GM12878 (cell line): ENCODE measurements at regions not wholly inside any gene's neighbourhood (a gene's known extent, or its start where the extent isn't known, plus 50 kb on each side); places are given as distances from the start of the nearest gene placed in this dataset.
A peak's percentile ranks its signal among the peaks of the same experiment; 100 is the strongest.

ENCODE experiments used
- ATAC-seq: fragments of 200-7000 bp; cut with Tn5 transposase; 3 replicates; pipeline ENCODE4 v1.9.1; 2020; ENCODE audit warnings: mild to moderate bottlenecking, moderate library complexity
- BruUV-seq: library from RNA; stranded (reverse); fragments of 400-500 nt; replicated peaks from 2 replicates; lab custom pipeline; 2021; lab: Mats Ljungman, UMichigan
- CTCF ChIA-PET: fragments of 300-600 bp; sonication (Branson Sonifier 250); formaldehyde crosslinking; extraction: SDS; loops from one replicate; lab custom pipeline; 2021; ENCODE audit warnings: inconsistent platforms; lab: Yijun Ruan, JAX
- POLR2A ChIA-PET: fragments of 350-600 bp; formaldehyde crosslinking; extraction: SDS; loops from one replicate; lab custom pipeline; 2021; ENCODE audit warnings: inconsistent platforms; lab: Charles Lee
- RAD21 ChIA-PET: fragments of 300-600 bp; sonication (Branson Sonifier 250); formaldehyde crosslinking; loops from one replicate; lab custom pipeline; 2023; ENCODE audit warnings: antibody characterized with exemption; ENCODE audit not compliant: unreplicated experiment; lab: Charles Lee
- SMC1A ChIA-PET: fragments of 300-600 bp; sonication (Branson Sonifier 250); formaldehyde crosslinking; loops from one replicate; lab custom pipeline; 2023; ENCODE audit not compliant: unreplicated experiment, uncharacterized antibody; lab: Charles Lee
- DNase-seq: peaks from one replicate; pipeline ENCODE4 v3.0.0-alpha.2; 2011; ENCODE audit warnings: low read depth, low spot score
- FAIRE-seq: peaks from 3 replicates; lab custom pipeline; 2011; peaks lifted over from hg19 to GRCh38; lab: Jason Lieb, UNC
- H2AFZ ChIP-seq: 2 replicates; pipeline ENCODE4 v1.6.0; 2011; ENCODE audit warnings: low read depth, low read length, control low read depth; ENCODE audit not compliant: control insufficient read depth
- H3K27ac ChIP-seq: 2 replicates; pipeline ENCODE4 v1.5.1; 2011; ENCODE audit warnings: control low read depth; ENCODE audit not compliant: control insufficient read depth, insufficient read depth
- H3K27me3 ChIP-seq, 2 experiments: replicated peaks in 1 of 2; 2 replicates each; pipeline versions ENCODE4 v1.6.0 to v1.6.1; 2011; ENCODE audit warnings: low read length in 1 of 2; ENCODE audit not compliant: control insufficient read depth in 2 of 2, insufficient read depth in 2 of 2
- H3K36me3 ChIP-seq, 2 experiments: 2 replicates each; pipeline ENCODE4 v1.5.1; 2011; ENCODE audit warnings: low read length in 1 of 2; ENCODE audit not compliant: control insufficient read depth in 2 of 2, insufficient read depth in 2 of 2
- H3K4me1 ChIP-seq: 2 replicates; pipeline ENCODE4 v1.6.1; 2011; ENCODE audit warnings: mild to moderate bottlenecking, low read length, moderate library complexity, mixed read lengths; ENCODE audit not compliant: control insufficient read depth, insufficient read depth
- H3K4me2 ChIP-seq: 2 replicates; pipeline ENCODE4 v1.6.0; 2011; ENCODE audit warnings: control low read depth; ENCODE audit not compliant: control insufficient read depth, insufficient read depth
- H3K4me3 ChIP-seq: fragments of 200-600 bp; sonication (generic); 2 replicates; pipeline ENCODE4 v1.5.1; 2016
- H3K79me2 ChIP-seq: 2 replicates; pipeline ENCODE4 v1.6.0; 2011; ENCODE audit warnings: low read length; ENCODE audit not compliant: control insufficient read depth, insufficient read depth
- H3K9ac ChIP-seq: 2 replicates; pipeline ENCODE4 v1.8.0; 2011; ENCODE audit warnings: low read length, control low read depth, mixed read lengths; ENCODE audit not compliant: control insufficient read depth, insufficient read depth
- H3K9me3 ChIP-seq: replicated peaks from 3 replicates; pipeline ENCODE4 v1.5.1; 2011; ENCODE audit warnings: mild to moderate bottlenecking, low read length; ENCODE audit not compliant: control insufficient read depth, insufficient read depth
- H4K20me1 ChIP-seq: 2 replicates; pipeline ENCODE4 v1.6.0; 2011; ENCODE audit not compliant: control insufficient read depth, insufficient read depth
- ASH2L ChIP-seq: fragments of 300-600, 200-600 bp; sonication (generic); IDR thresholded peaks from 2 replicates; pipeline ENCODE4 v1.6.1; 2017; ENCODE audit warnings: low read depth, mild to moderate bottlenecking, borderline replicate concordance
- ATF7 ChIP-seq: fragments of 450-650 bp; IDR thresholded peaks from 2 replicates; pipeline ENCODE4 v1.6.1; 2016; ENCODE audit warnings: low read depth, mild to moderate bottlenecking
- CHD4 ChIP-seq: fragments of 200-600 bp; sonication (generic); IDR thresholded peaks from 2 replicates; pipeline ENCODE4 v1.6.1; 2016; ENCODE audit warnings: mild to moderate bottlenecking
- CREM ChIP-seq: IDR thresholded peaks from 2 replicates; pipeline ENCODE4 v1.6.1; 2014; ENCODE audit warnings: antibody characterized with exemption, low read depth
- EGR1 ChIP-seq, 2 experiments: IDR thresholded peaks; 1 replicate in 1 of 2; 2 replicates in 1 of 2; pipeline ENCODE4 v1.6.1; 2011 to 2012; ENCODE audit warnings: low read depth in 2 of 2, low read length in 2 of 2, borderline replicate concordance in 1 of 2, mild to moderate bottlenecking in 1 of 2, moderate library complexity in 1 of 2
- HCFC1 ChIP-seq: fragments of 150-350 bp; IDR thresholded peaks from 2 replicates; pipeline ENCODE4 v1.6.1; 2014; ENCODE audit warnings: low read length
- IKZF1 ChIP-seq: fragments of 450-650 bp; conservative IDR thresholded peaks from 2 replicates; pipeline ENCODE4 v1.6.1; 2017; ENCODE audit warnings: antibody characterized with exemption, mild to moderate bottlenecking
- IKZF2 ChIP-seq, 2 experiments: fragments of 450-650 bp; IDR thresholded peaks; 2 replicates each; pipeline ENCODE4 v1.6.1; 2017; ENCODE audit warnings: mild to moderate bottlenecking in 2 of 2, moderate library complexity in 2 of 2
- IRF4 ChIP-seq: IDR thresholded peaks from 2 replicates; pipeline ENCODE4 v1.6.1; 2011; ENCODE audit warnings: low read depth, low read length
- MTA3 ChIP-seq: IDR thresholded peaks from 2 replicates; pipeline ENCODE4 v1.6.1; 2012; ENCODE audit warnings: low read length, inconsistent platforms, borderline replicate concordance
- NFYA ChIP-seq: IDR thresholded peaks from 2 replicates; pipeline ENCODE4 v1.6.1; 2011; ENCODE audit warnings: low read depth, mild to moderate bottlenecking, low read length, improper control_type of control experiment, borderline replicate concordance
- NFYB ChIP-seq: IDR thresholded peaks from 2 replicates; pipeline ENCODE4 v1.6.1; 2011; ENCODE audit warnings: low read depth, mild to moderate bottlenecking, low read length, improper control_type of control experiment, moderate library complexity; ENCODE audit not compliant: insufficient read depth
- NRF1 ChIP-seq: conservative IDR thresholded peaks from 2 replicates; pipeline ENCODE4 v1.6.1; 2011; ENCODE audit warnings: mild to moderate bottlenecking, low read depth, low read length, improper control_type of control experiment
- PAX5 ChIP-seq: IDR thresholded peaks from 2 replicates; pipeline ENCODE4 v1.6.1; 2011; ENCODE audit warnings: low read depth, low read length, borderline replicate concordance
- PAX8 ChIP-seq: fragments of 450-650 bp; IDR thresholded peaks from 2 replicates; pipeline ENCODE4 v1.6.1; 2017; ENCODE audit warnings: mild to moderate bottlenecking, moderate library complexity
- POU2F2 ChIP-seq: IDR thresholded peaks from 3 replicates; pipeline ENCODE4 v1.6.1; 2011; ENCODE audit warnings: low read depth, mild to moderate bottlenecking, low read length, borderline replicate concordance
- SKIL ChIP-seq: fragments of 450-650 bp; IDR thresholded peaks from 2 replicates; pipeline ENCODE4 v1.6.1; 2017; ENCODE audit warnings: mild to moderate bottlenecking, low read depth, inconsistent platforms; ENCODE audit not compliant: poor library complexity, severe bottlenecking
- SMAD5 ChIP-seq: IDR thresholded peaks from 2 replicates; pipeline ENCODE4 v1.6.1; 2016; ENCODE audit warnings: antibody characterized with exemption, low read depth
- WGBS: methylation state at CpG from one replicate; pipeline ENCODE4 v1.1.6; 2016; ENCODE audit warnings: low lambda C conversion rate; ENCODE audit not compliant: insufficient replicate concordance, insufficient coverage; ENCODE audit errors: missing lambda C conversion rate; 5-methylcytosine and 5-hydroxymethylcytosine counted together
- in situ Hi-C: fragments of 300-500 bp; cut with MboI; formaldehyde crosslinking; loops from 9 replicates; pipeline ENCODE4 v1.14.3; 2018; ENCODE audit warnings: mixed read lengths
- intact Hi-C: fragments of 100-400 bp; cut with micrococcal nuclease; formaldehyde crosslinking; loops from one replicate; pipeline ENCODE4 v1.14.2; 2022; ENCODE audit not compliant: unreplicated experiment

GRCh38 chr2:147683380-147683779, 161.4 kb upstream of the ACVR2A start (continued):
- no peak for TF ChIP-seq ASH2L
- no peak for TF ChIP-seq NFYB
- no peak for TF ChIP-seq CREM
- TF ChIP-seq CHD4, result no peak

- Histone ChIP-seq H3K9ac (no peak overlapping the region), H3K36me3 (no peaks in the 10 kb centered on the region), H3K27ac (no peak overlapping the region), H3K27me3 (no peaks in the 10 kb centered on the region), H4K20me1 (no peaks in the 10 kb centered on the region), H3K9me3 (no peaks in the 10 kb centered on the region; the same call in 2 of the 3 replicates), H2AFZ (no peak overlapping the region), H3K4me1 (no peaks in the 10 kb centered on the region), H3K79me2 (no peaks in the 10 kb centered on the region), H3K4me3 (no peak overlapping the region), H3K4me2 (no peak overlapping the region)
- in situ Hi-C loops (no loop called here), intact Hi-C loops (no loop called here)
- ChIA-PET SMC1A (interaction anchor here (1.2 kb wide), 1 partner anchor 129 kb away, joined by 3 read pairs; no protein-coding TSS in a partner anchor), RAD21 (no interaction called here), CTCF (no interaction called here), POLR2A (no interaction called here)
- TF ChIP-seq IKZF1 (no peak), ATF7 (peak; percentile 75)
- FAIRE-seq (no peak), DNase-seq (no peak), ATAC-seq (no peak)
- no TSS peak for BruUV-seq
Measured at GRCh38 chr2:147681093-147681492, 163.7 kb upstream of the ACVR2A start.

GRCh38 chr2:147679955-147680531, 164.8 kb upstream of the ACVR2A start:
- RAD21 ChIA-PET, result no interaction called here
- Histone ChIP-seq H3K9ac (no peak overlapping the region), H3K27ac (no peak overlapping the region), H3K36me3 (no peaks in the 10 kb centered on the region), H3K4me3 (no peak overlapping the region), H3K9me3 (no peaks in the 10 kb centered on the region; the same call in 2 of the 3 replicates), H2AFZ (no peak overlapping the region), H3K79me2 (no peaks in the 10 kb centered on the region), H3K4me2 (no peak overlapping the region), H3K4me1 (no peaks in the 10 kb centered on the region), H4K20me1 (no peaks in the 10 kb centered on the region), H3K27me3 (no peaks in the 10 kb centered on the region)
- in situ Hi-C loops (no loop called here), intact Hi-C loops (no loop called here)
- SMC1A ChIA-PET, result interaction anchor here (1.2 to 1.7 kb wide), 3 partner anchors 16 to 128 kb away, joined by 3 to 4 read pairs (median 3); no protein-coding TSS in a partner anchor
- TF ChIP-seq NRF1, result no peak
- no peak for TF ChIP-seq PAX8
- no peak for TF ChIP-seq PAX5
- no peak for TF ChIP-seq IRF4
- no peak for TF ChIP-seq SKIL
- no peak for TF ChIP-seq IKZF2 (IDR thresholded peaks at IDR 0.05)
- no peak for TF ChIP-seq MTA3
- no peak for TF ChIP-seq POU2F2
- no peak for TF ChIP-seq EGR1 (IDR thresholded peaks at IDR 0.05; ENCODE audit: borderline replicate concordance in 1 of 2, low read depth in 2 of 2, low read length in 2 of 2)
- TF ChIP-seq NFYA, result no peak
- TF ChIP-seq HCFC1, result no peak
- TF ChIP-seq SMAD5, result no peak
- 89% methylated on average over 6 of the region's 6 CpGs for WGBS
- BruUV-seq, result no TSS peak
- DNase-seq, result no peak
- ATAC-seq, result no peak
- CTCF ChIA-PET, result no interaction called here
- FAIRE-seq, result no peak
- POLR2A ChIA-PET, result no interaction called here
